SK-N-SH treated with all-trans-retinoic acid at 6 μM for 48 hours (cell line): ENCODE measurements at regions not wholly inside any gene's neighbourhood (a gene's known extent, or its start where the extent isn't known, plus 50 kb on each side); places are given as distances from the start of the nearest gene placed in this dataset.

Experiments used
- ARNTL ChIP-seq: fragments of 450-650 bp; formaldehyde crosslinking; IDR thresholded peaks from 2 replicates; pipeline ENCODE4 v1.5.0; 2020; ENCODE audit warnings: low read depth, mild to moderate bottlenecking, moderate library complexity, borderline replicate concordance
- OSR1 ChIP-seq: fragments of 250-450 bp; sonication (Bioruptor Pico); IDR thresholded peaks from 2 replicates; pipeline ENCODE4 v1.8.0; 2022; ENCODE audit warnings: moderate library complexity, mild to moderate bottlenecking, inconsistent platforms
- PPARA ChIP-seq: fragments of 250-450 bp; sonication (Bioruptor Pico); IDR thresholded peaks from 2 replicates; pipeline ENCODE4 v1.5.0; 2020; ENCODE audit warnings: mild to moderate bottlenecking, borderline replicate concordance
- RARB ChIP-seq: fragments of 250-450 bp; sonication (Bioruptor Pico); IDR thresholded peaks from 2 replicates; pipeline ENCODE4 v1.8.0; 2021; ENCODE audit warnings: mild to moderate bottlenecking, moderate library complexity
- SNAI2 ChIP-seq: fragments of 250-450 bp; sonication (Bioruptor Pico); IDR thresholded peaks from 2 replicates; pipeline ENCODE4 v1.5.0; 2020; ENCODE audit warnings: mild to moderate bottlenecking, moderate library complexity
- TCF4 ChIP-seq: fragments of 250-450 bp; sonication (Bioruptor Pico); IDR thresholded peaks from 2 replicates; pipeline ENCODE4 v1.8.0; 2021; ENCODE audit warnings: mild to moderate bottlenecking, moderate library complexity, borderline replicate concordance
- TOX ChIP-seq: fragments of 250-450 bp; sonication (Bioruptor Pico); IDR thresholded peaks from 2 replicates; pipeline ENCODE4 v1.8.0; 2021; ENCODE audit warnings: mild to moderate bottlenecking, moderate library complexity, borderline replicate concordance
- ZFP30 ChIP-seq: fragments of 450-650 bp; formaldehyde crosslinking; IDR thresholded peaks from 2 replicates; pipeline ENCODE4 v1.5.0; 2022; ENCODE audit warnings: mild to moderate bottlenecking, moderate library complexity
- ZNF565 ChIP-seq: fragments of 450-650 bp; formaldehyde crosslinking; conservative IDR thresholded peaks from 2 replicates; pipeline ENCODE4 v1.5.0; 2020; ENCODE audit warnings: low read depth, mild to moderate bottlenecking, moderate library complexity
- ZNF70 ChIP-seq: fragments of 450-650 bp; formaldehyde crosslinking; IDR thresholded peaks from 2 replicates; pipeline ENCODE4 v1.5.0; 2020; ENCODE audit warnings: mild to moderate bottlenecking, moderate library complexity
- TF ChIP-seq, protein P1 (sequence below): fragments of 250-450 bp; sonication (Bioruptor Pico); IDR thresholded peaks from 2 replicates; pipeline ENCODE4 v1.5.0; 2020; ENCODE audit warnings: mild to moderate bottlenecking, moderate library complexity
- TF ChIP-seq, protein P2 (sequence below): fragments of 250-450 bp; sonication (Bioruptor Pico); IDR thresholded peaks from 2 replicates; pipeline ENCODE4 v1.5.1; 2020; ENCODE audit warnings: low read depth, mild to moderate bottlenecking, moderate library complexity
- TF ChIP-seq, protein P3 (sequence below): fragments of 250-450 bp; sonication (Bioruptor Pico); IDR thresholded peaks from 2 replicates; pipeline ENCODE4 v1.8.0; 2020; ENCODE audit warnings: mild to moderate bottlenecking, moderate library complexity, borderline replicate concordance
- TF ChIP-seq, protein P4 (sequence below): fragments of 250-450 bp; sonication (Bioruptor Pico); IDR thresholded peaks from 2 replicates; pipeline ENCODE4 v1.5.1; 2021; ENCODE audit warnings: mild to moderate bottlenecking, moderate library complexity

DNA sequence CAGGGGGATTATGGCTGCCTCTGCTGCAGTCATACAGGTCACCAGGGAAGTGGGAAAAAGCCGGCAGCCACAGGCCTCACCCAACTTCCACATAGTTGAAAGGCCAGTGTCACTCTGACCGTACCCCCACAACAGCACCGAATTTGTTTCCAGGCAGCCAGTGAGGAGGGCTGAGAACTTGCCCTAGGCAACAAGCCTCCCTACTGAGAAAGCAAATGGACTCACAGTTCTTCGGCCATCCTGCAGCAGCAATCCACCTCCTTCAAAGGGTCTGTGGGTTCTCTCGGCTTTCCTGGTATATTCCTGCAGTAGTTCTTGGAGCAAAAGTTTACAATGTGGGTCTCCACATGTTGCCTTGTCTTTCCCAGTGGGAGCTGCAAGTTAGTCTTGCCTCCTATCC lies 251.3 kb downstream of the ETNK1 start:
- no peak for TF ChIP-seq RARB
- TF ChIP-seq ZNF565 (CRISPR knock-in tag): no peak
- TF ChIP-seq, protein P1, sequence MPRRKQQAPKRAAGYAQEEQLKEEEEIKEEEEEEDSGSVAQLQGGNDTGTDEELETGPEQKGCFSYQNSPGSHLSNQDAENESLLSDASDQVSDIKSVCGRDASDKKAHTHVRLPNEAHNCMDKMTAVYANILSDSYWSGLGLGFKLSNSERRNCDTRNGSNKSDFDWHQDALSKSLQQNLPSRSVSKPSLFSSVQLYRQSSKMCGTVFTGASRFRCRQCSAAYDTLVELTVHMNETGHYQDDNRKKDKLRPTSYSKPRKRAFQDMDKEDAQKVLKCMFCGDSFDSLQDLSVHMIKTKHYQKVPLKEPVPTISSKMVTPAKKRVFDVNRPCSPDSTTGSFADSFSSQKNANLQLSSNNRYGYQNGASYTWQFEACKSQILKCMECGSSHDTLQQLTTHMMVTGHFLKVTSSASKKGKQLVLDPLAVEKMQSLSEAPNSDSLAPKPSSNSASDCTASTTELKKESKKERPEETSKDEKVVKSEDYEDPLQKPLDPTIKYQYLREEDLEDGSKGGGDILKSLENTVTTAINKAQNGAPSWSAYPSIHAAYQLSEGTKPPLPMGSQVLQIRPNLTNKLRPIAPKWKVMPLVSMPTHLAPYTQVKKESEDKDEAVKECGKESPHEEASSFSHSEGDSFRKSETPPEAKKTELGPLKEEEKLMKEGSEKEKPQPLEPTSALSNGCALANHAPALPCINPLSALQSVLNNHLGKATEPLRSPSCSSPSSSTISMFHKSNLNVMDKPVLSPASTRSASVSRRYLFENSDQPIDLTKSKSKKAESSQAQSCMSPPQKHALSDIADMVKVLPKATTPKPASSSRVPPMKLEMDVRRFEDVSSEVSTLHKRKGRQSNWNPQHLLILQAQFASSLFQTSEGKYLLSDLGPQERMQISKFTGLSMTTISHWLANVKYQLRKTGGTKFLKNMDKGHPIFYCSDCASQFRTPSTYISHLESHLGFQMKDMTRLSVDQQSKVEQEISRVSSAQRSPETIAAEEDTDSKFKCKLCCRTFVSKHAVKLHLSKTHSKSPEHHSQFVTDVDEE (CRISPR knock-in tag): no peak
- TF ChIP-seq ARNTL (CRISPR knock-in tag): no peak
- no peak for TF ChIP-seq TOX (CRISPR knock-in tag)
- TF ChIP-seq, protein P2, sequence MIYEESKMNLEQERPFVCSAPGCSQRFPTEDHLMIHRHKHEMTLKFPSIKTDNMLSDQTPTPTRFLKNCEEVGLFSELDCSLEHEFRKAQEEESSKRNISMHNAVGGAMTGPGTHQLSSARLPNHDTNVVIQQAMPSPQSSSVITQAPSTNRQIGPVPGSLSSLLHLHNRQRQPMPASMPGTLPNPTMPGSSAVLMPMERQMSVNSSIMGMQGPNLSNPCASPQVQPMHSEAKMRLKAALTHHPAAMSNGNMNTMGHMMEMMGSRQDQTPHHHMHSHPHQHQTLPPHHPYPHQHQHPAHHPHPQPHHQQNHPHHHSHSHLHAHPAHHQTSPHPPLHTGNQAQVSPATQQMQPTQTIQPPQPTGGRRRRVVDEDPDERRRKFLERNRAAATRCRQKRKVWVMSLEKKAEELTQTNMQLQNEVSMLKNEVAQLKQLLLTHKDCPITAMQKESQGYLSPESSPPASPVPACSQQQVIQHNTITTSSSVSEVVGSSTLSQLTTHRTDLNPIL: no peak
- no peak for TF ChIP-seq SNAI2 (CRISPR knock-in tag)
- TF ChIP-seq ZFP30: no peak
- TF ChIP-seq PPARA (CRISPR knock-in tag): no peak
- TF ChIP-seq, protein P3, sequence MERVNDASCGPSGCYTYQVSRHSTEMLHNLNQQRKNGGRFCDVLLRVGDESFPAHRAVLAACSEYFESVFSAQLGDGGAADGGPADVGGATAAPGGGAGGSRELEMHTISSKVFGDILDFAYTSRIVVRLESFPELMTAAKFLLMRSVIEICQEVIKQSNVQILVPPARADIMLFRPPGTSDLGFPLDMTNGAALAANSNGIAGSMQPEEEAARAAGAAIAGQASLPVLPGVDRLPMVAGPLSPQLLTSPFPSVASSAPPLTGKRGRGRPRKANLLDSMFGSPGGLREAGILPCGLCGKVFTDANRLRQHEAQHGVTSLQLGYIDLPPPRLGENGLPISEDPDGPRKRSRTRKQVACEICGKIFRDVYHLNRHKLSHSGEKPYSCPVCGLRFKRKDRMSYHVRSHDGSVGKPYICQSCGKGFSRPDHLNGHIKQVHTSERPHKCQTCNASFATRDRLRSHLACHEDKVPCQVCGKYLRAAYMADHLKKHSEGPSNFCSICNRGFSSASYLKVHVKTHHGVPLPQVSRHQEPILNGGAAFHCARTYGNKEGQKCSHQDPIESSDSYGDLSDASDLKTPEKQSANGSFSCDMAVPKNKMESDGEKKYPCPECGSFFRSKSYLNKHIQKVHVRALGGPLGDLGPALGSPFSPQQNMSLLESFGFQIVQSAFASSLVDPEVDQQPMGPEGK (CRISPR knock-in tag): no peak
- no peak for TF ChIP-seq OSR1 (CRISPR knock-in tag)
- no peak for TF ChIP-seq TCF4
- no peak for TF ChIP-seq ZNF70 (CRISPR knock-in tag)
- TF ChIP-seq, protein P4, sequence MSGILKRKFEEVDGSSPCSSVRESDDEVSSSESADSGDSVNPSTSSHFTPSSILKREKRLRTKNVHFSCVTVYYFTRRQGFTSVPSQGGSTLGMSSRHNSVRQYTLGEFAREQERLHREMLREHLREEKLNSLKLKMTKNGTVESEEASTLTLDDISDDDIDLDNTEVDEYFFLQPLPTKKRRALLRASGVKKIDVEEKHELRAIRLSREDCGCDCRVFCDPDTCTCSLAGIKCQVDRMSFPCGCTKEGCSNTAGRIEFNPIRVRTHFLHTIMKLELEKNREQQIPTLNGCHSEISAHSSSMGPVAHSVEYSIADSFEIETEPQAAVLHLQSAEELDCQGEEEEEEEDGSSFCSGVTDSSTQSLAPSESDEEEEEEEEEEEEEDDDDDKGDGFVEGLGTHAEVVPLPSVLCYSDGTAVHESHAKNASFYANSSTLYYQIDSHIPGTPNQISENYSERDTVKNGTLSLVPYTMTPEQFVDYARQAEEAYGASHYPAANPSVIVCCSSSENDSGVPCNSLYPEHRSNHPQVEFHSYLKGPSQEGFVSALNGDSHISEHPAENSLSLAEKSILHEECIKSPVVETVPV: no peak
